SK-N-SH treated with all-trans-retinoic acid at 6 μM for 48 hours (cell line): ENCODE measurements at regions not wholly inside any gene's neighbourhood (a gene's known extent, or its start where the extent isn't known, plus 50 kb on each side); places are given as distances from the start of the nearest gene placed in this dataset.
"Not testable (repeated sequence)": the region's sequence is repeated elsewhere in the genome, so short reads cannot be mapped to it uniquely, and the experiment has no call there.

ENCODE experiments used
- ATAC-seq: fragments of 200-7000 bp; cut with Tn5 transposase; 3 replicates; pipeline ENCODE4 v1.9.1; 2020; ENCODE audit warnings: mild to moderate bottlenecking, moderate library complexity
- ARNTL ChIP-seq: fragments of 450-650 bp; formaldehyde crosslinking; IDR thresholded peaks from 2 replicates; pipeline ENCODE4 v1.5.0; 2020; ENCODE audit warnings: low read depth, mild to moderate bottlenecking, moderate library complexity, borderline replicate concordance
- CREB5 ChIP-seq: fragments of 250-450 bp; sonication (Bioruptor Pico); IDR thresholded peaks from 2 replicates; pipeline ENCODE4 v1.5.1; 2020; ENCODE audit warnings: low read depth, mild to moderate bottlenecking, moderate library complexity
- CSDC2 ChIP-seq: fragments of 250-450 bp; sonication (Bioruptor Pico); IDR thresholded peaks from 2 replicates; pipeline ENCODE4 v1.5.0; 2020; ENCODE audit warnings: mild to moderate bottlenecking, moderate library complexity
- CSRNP3 ChIP-seq: fragments of 250-450 bp; sonication (Bioruptor Pico); IDR thresholded peaks from 2 replicates; pipeline ENCODE4 v1.5.1; 2021; ENCODE audit warnings: mild to moderate bottlenecking, moderate library complexity
- ESRRG ChIP-seq: fragments of 250-450 bp; sonication (Bioruptor Pico); IDR thresholded peaks from 2 replicates; pipeline ENCODE4 v1.6.1; 2021; ENCODE audit warnings: mild to moderate bottlenecking
- GLIS3 ChIP-seq: fragments of 250-450 bp; sonication (Bioruptor Pico); IDR thresholded peaks from 2 replicates; pipeline ENCODE4 v1.5.0; 2020; ENCODE audit warnings: mild to moderate bottlenecking, moderate library complexity
- ISL1 ChIP-seq: fragments of 250-450 bp; sonication (Bioruptor Pico); IDR thresholded peaks from 2 replicates; pipeline ENCODE4 v2.1.2; 2022; ENCODE audit warnings: mild to moderate bottlenecking, moderate library complexity
- POU6F1 ChIP-seq: fragments of 250-450 bp; sonication (Bioruptor Pico); IDR thresholded peaks from 2 replicates; pipeline ENCODE4 v1.8.0; 2021; ENCODE audit warnings: low read depth, mild to moderate bottlenecking, moderate library complexity, borderline replicate concordance
- PPARA ChIP-seq: fragments of 250-450 bp; sonication (Bioruptor Pico); IDR thresholded peaks from 2 replicates; pipeline ENCODE4 v1.5.0; 2020; ENCODE audit warnings: mild to moderate bottlenecking, borderline replicate concordance
- TCF4 ChIP-seq: fragments of 250-450 bp; sonication (Bioruptor Pico); IDR thresholded peaks from 2 replicates; pipeline ENCODE4 v1.8.0; 2021; ENCODE audit warnings: mild to moderate bottlenecking, moderate library complexity, borderline replicate concordance
- TOX ChIP-seq: fragments of 250-450 bp; sonication (Bioruptor Pico); IDR thresholded peaks from 2 replicates; pipeline ENCODE4 v1.8.0; 2021; ENCODE audit warnings: mild to moderate bottlenecking, moderate library complexity, borderline replicate concordance
- ZC3H10 ChIP-seq: fragments of 250-450 bp; sonication (Bioruptor Pico); IDR thresholded peaks from 2 replicates; pipeline ENCODE4 v1.5.1; 2021; ENCODE audit warnings: mild to moderate bottlenecking, moderate library complexity
- ZFP3 ChIP-seq: fragments of 250-450 bp; sonication (Bioruptor Pico); IDR thresholded peaks from 2 replicates; pipeline ENCODE4 v1.5.0; 2020; ENCODE audit warnings: mild to moderate bottlenecking, moderate library complexity
- ZFP30 ChIP-seq: fragments of 450-650 bp; formaldehyde crosslinking; IDR thresholded peaks from 2 replicates; pipeline ENCODE4 v1.5.0; 2022; ENCODE audit warnings: mild to moderate bottlenecking, moderate library complexity
- ZNF565 ChIP-seq: fragments of 450-650 bp; formaldehyde crosslinking; conservative IDR thresholded peaks from 2 replicates; pipeline ENCODE4 v1.5.0; 2020; ENCODE audit warnings: low read depth, mild to moderate bottlenecking, moderate library complexity
- ZNF70 ChIP-seq: fragments of 450-650 bp; formaldehyde crosslinking; IDR thresholded peaks from 2 replicates; pipeline ENCODE4 v1.5.0; 2020; ENCODE audit warnings: mild to moderate bottlenecking, moderate library complexity
- ZNF8 ChIP-seq: fragments of 450-650 bp; formaldehyde crosslinking; IDR thresholded peaks from 2 replicates; pipeline ENCODE4 v1.5.0; 2020; ENCODE audit warnings: mild to moderate bottlenecking, moderate library complexity
- TF ChIP-seq, protein P1 (sequence below): fragments of 250-450 bp; sonication (Bioruptor Pico); IDR thresholded peaks from 2 replicates; pipeline ENCODE4 v1.8.0; 2020; ENCODE audit warnings: mild to moderate bottlenecking, moderate library complexity, borderline replicate concordance

- TF ChIP-seq CSRNP3 (CRISPR knock-in tag) (no peak), ARNTL (CRISPR knock-in tag) (no peak)
Measured at GRCh38 chr6:115865914-115866313, 194.8 kb downstream of the FRK start (continued).

GRCh38 chr6:115863211-115863610 lies 197.5 kb downstream of the FRK start:
- no peak for TF ChIP-seq ZFP30 (CRISPR knock-in tag)
- TF ChIP-seq CSRNP3 (CRISPR knock-in tag): no peak
- no peak for ATAC-seq

DNA sequence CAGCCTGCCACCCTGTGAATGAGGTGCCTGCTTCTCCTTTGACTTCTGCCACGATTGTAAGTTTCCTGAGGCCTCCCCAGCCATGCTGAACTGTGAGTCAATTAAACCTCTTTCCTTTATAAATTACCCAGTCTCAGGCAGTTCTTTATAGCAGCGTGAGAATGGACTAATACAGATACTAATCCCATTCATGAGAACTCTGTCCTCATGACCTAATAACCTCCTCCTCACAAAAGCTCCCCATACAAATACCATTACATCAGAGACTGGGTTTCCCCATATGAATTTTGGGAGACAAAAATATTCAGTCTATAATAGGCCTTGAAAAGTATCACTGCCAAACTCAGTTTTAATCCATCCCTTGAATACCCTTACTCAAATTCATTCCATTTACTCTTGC lies 199.0 kb downstream of the FRK start:
- ATAC-seq: not testable (repeated sequence)

- ATAC-seq: not testable (repeated sequence)
Measured at GRCh38 chr6:115859577-115859976, 201.1 kb downstream of the FRK start.

GRCh38 chr6:115854866-115855665 lies 205.6 kb downstream of the FRK start:
- no peak for TF ChIP-seq ZC3H10 (CRISPR knock-in tag)
- TF ChIP-seq PPARA (CRISPR knock-in tag): no peak
- TF ChIP-seq TOX: no peak
- TF ChIP-seq POU6F1 (CRISPR knock-in tag): no peak
- TF ChIP-seq ZNF565 (CRISPR knock-in tag): no peak
- TF ChIP-seq CREB5 (CRISPR knock-in tag): no peak
- no peak for TF ChIP-seq TCF4 (CRISPR knock-in tag)
- TF ChIP-seq, protein P1, sequence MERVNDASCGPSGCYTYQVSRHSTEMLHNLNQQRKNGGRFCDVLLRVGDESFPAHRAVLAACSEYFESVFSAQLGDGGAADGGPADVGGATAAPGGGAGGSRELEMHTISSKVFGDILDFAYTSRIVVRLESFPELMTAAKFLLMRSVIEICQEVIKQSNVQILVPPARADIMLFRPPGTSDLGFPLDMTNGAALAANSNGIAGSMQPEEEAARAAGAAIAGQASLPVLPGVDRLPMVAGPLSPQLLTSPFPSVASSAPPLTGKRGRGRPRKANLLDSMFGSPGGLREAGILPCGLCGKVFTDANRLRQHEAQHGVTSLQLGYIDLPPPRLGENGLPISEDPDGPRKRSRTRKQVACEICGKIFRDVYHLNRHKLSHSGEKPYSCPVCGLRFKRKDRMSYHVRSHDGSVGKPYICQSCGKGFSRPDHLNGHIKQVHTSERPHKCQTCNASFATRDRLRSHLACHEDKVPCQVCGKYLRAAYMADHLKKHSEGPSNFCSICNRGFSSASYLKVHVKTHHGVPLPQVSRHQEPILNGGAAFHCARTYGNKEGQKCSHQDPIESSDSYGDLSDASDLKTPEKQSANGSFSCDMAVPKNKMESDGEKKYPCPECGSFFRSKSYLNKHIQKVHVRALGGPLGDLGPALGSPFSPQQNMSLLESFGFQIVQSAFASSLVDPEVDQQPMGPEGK: no peak
- no peak for TF ChIP-seq ZNF8 (CRISPR knock-in tag)
- TF ChIP-seq ESRRG (CRISPR knock-in tag): no peak
- no peak for TF ChIP-seq CSRNP3 (CRISPR knock-in tag)
- no peak for TF ChIP-seq ZFP30 (CRISPR knock-in tag)
- no peak for TF ChIP-seq CSDC2 (CRISPR knock-in tag)
- TF ChIP-seq GLIS3: no peak
- no peak for TF ChIP-seq ZNF70 (CRISPR knock-in tag)
- TF ChIP-seq ISL1 (CRISPR knock-in tag): no peak
- TF ChIP-seq ZFP3: no peak
- no peak for ATAC-seq
